ENCODE measurements at regions not wholly inside any gene's neighbourhood (a gene's known extent, or its start where the extent isn't known, plus 50 kb on each side); places are given as distances from the start of the nearest gene placed in this dataset.
"Not testable (repeated sequence)": the region's sequence is repeated elsewhere in the genome, so short reads cannot be mapped to it uniquely, and the experiment has no call there.

- H3K36me3 ChIP-seq (ENCODE audit: insufficient read depth, low read length), result no peaks in the 10 kb centered on the region
- DNase-seq (ENCODE audit: low read depth, low spot score), result no peak
- H3K9ac ChIP-seq (ENCODE audit: insufficient read length), result no peak overlapping the region
- no peaks in the 10 kb centered on the region for H3K9me3 ChIP-seq (ENCODE audit: low read depth, low read length)
- no peak overlapping the region for H3K4me3 ChIP-seq
- TF ChIP-seq POLR2AphosphoS5 (IDR thresholded peaks at IDR 0.05; ENCODE audit: borderline replicate concordance, low read depth, low read length) (no peak), FOXP2 (optimal IDR thresholded peaks at IDR 0.05; ENCODE audit: control extremely low read depth, extremely low read length, insufficient read depth) (no peak), EZH2 (IDR thresholded peaks at IDR 0.05) (no peak)
- H3K27ac ChIP-seq, result no peak overlapping the region
Observed at GRCh38 chr13:90723381-90723780, 624.1 kb upstream of the MIR17HG start.

GRCh38 chr13:90726375-90726774 lies 621.1 kb upstream of the MIR17HG start:
- H3K36me3 ChIP-seq (ENCODE audit: insufficient read depth, low read length), result no peaks in the 10 kb centered on the region
- DNase-seq (ENCODE audit: low read depth, low spot score), result no peak
- no peak for TF ChIP-seq POLR2AphosphoS5 (IDR thresholded peaks at IDR 0.05; ENCODE audit: borderline replicate concordance, low read depth, low read length)
- no peak for TF ChIP-seq FOXP2 (optimal IDR thresholded peaks at IDR 0.05; ENCODE audit: control extremely low read depth, extremely low read length, insufficient read depth)
- TF ChIP-seq EZH2 (IDR thresholded peaks at IDR 0.05), result no peak
- no peaks in the 10 kb centered on the region for H3K9me3 ChIP-seq (ENCODE audit: low read depth, low read length)
- H3K27ac ChIP-seq, result no peak overlapping the region
- no peak overlapping the region for H3K4me3 ChIP-seq
- H3K9ac ChIP-seq (ENCODE audit: insufficient read length), result no peak overlapping the region

- H3K9ac ChIP-seq (ENCODE audit: insufficient read length), result no peak overlapping the region
- H3K4me3 ChIP-seq, result no peak overlapping the region
- DNase-seq (ENCODE audit: low read depth, low spot score), result no peak
- H3K36me3 ChIP-seq (ENCODE audit: insufficient read depth, low read length), result no peaks in the 10 kb centered on the region
- TF ChIP-seq FOXP2 (optimal IDR thresholded peaks at IDR 0.05; ENCODE audit: control extremely low read depth, extremely low read length, insufficient read depth) (no peak), EZH2 (IDR thresholded peaks at IDR 0.05) (no peak), POLR2AphosphoS5 (IDR thresholded peaks at IDR 0.05; ENCODE audit: borderline replicate concordance, low read depth, low read length) (no peak)
- no peaks in the 10 kb centered on the region for H3K9me3 ChIP-seq (ENCODE audit: low read depth, low read length)
- H3K27ac ChIP-seq, result no peak overlapping the region
Observed at GRCh38 chr13:90732049-90732448, 615.4 kb upstream of the MIR17HG start.

GRCh38 chr13:90734497-90734896 lies 613.0 kb upstream of the MIR17HG start:
- H3K4me3 ChIP-seq; DNase-seq (ENCODE audit: low read depth, low spot score); H3K36me3 ChIP-seq (ENCODE audit: insufficient read depth, low read length); H3K9ac ChIP-seq (ENCODE audit: insufficient read length); H3K9me3 ChIP-seq (ENCODE audit: low read depth, low read length); H3K27ac ChIP-seq: not testable (repeated sequence)

GRCh38 chr13:90738881-90739280 lies 608.6 kb upstream of the MIR17HG start:
- no peak for DNase-seq (ENCODE audit: low read depth, low spot score)
- Histone ChIP-seq H3K4me3 (no peak overlapping the region), H3K27ac (no peak overlapping the region), H3K9ac (ENCODE audit: insufficient read length) (no peak overlapping the region), H3K9me3 (ENCODE audit: low read depth, low read length) (no peaks in the 10 kb centered on the region), H3K36me3 (ENCODE audit: insufficient read depth, low read length) (no peaks in the 10 kb centered on the region)
- TF ChIP-seq FOXP2 (optimal IDR thresholded peaks at IDR 0.05; ENCODE audit: control extremely low read depth, extremely low read length, insufficient read depth) (no peak), EZH2 (IDR thresholded peaks at IDR 0.05) (no peak), POLR2AphosphoS5 (IDR thresholded peaks at IDR 0.05; ENCODE audit: borderline replicate concordance, low read depth, low read length) (no peak)

GRCh38 chr13:90740099-90740498 lies 607.4 kb upstream of the MIR17HG start:
- Histone ChIP-seq H3K9me3 (ENCODE audit: low read depth, low read length) (no peaks in the 10 kb centered on the region), H3K9ac (ENCODE audit: insufficient read length) (no peak overlapping the region), H3K27ac (no peak overlapping the region), H3K4me3 (no peak overlapping the region), H3K36me3 (ENCODE audit: insufficient read depth, low read length) (no peaks in the 10 kb centered on the region)
- no peak for DNase-seq (ENCODE audit: low read depth, low spot score)
- TF ChIP-seq POLR2AphosphoS5 (IDR thresholded peaks at IDR 0.05; ENCODE audit: borderline replicate concordance, low read depth, low read length) (no peak), FOXP2 (optimal IDR thresholded peaks at IDR 0.05; ENCODE audit: control extremely low read depth, extremely low read length, insufficient read depth) (no peak), EZH2 (IDR thresholded peaks at IDR 0.05) (no peak)

GRCh38 chr13:90742381-90742780 lies 605.1 kb upstream of the MIR17HG start:
- H3K9me3 ChIP-seq (ENCODE audit: low read depth, low read length), result no peaks in the 10 kb centered on the region
- DNase-seq (ENCODE audit: low read depth, low spot score), result no peak
- TF ChIP-seq EZH2 (IDR thresholded peaks at IDR 0.05) (no peak), POLR2AphosphoS5 (IDR thresholded peaks at IDR 0.05; ENCODE audit: borderline replicate concordance, low read depth, low read length) (no peak), FOXP2 (optimal IDR thresholded peaks at IDR 0.05; ENCODE audit: control extremely low read depth, extremely low read length, insufficient read depth) (no peak)
- no peak overlapping the region for H3K4me3 ChIP-seq
- H3K36me3 ChIP-seq (ENCODE audit: insufficient read depth, low read length), result no peaks in the 10 kb centered on the region
- no peak overlapping the region for H3K27ac ChIP-seq
- no peak overlapping the region for H3K9ac ChIP-seq (ENCODE audit: insufficient read length)

GRCh38 chr13:90746230-90746629 lies 601.3 kb upstream of the MIR17HG start:
- Histone ChIP-seq H3K4me3 (no peak overlapping the region), H3K27ac (no peak overlapping the region), H3K36me3 (ENCODE audit: insufficient read depth, low read length) (no peaks in the 10 kb centered on the region), H3K9ac (ENCODE audit: insufficient read length) (no peak overlapping the region), H3K9me3 (ENCODE audit: low read depth, low read length) (no peaks in the 10 kb centered on the region)
- TF ChIP-seq EZH2 (IDR thresholded peaks at IDR 0.05) (no peak), POLR2AphosphoS5 (IDR thresholded peaks at IDR 0.05; ENCODE audit: borderline replicate concordance, low read depth, low read length) (no peak), FOXP2 (optimal IDR thresholded peaks at IDR 0.05; ENCODE audit: control extremely low read depth, extremely low read length, insufficient read depth) (no peak)
- DNase-seq (ENCODE audit: low read depth, low spot score), result no peak

- DNase-seq (ENCODE audit: low read depth, low spot score), result no peak
- no peak overlapping the region for H3K9ac ChIP-seq (ENCODE audit: insufficient read length)
- no peaks in the 10 kb centered on the region for H3K9me3 ChIP-seq (ENCODE audit: low read depth, low read length)
- no peak overlapping the region for H3K4me3 ChIP-seq
- H3K27ac ChIP-seq, result no peak overlapping the region
- no peaks in the 10 kb centered on the region for H3K36me3 ChIP-seq (ENCODE audit: insufficient read depth, low read length)
- TF ChIP-seq FOXP2 (optimal IDR thresholded peaks at IDR 0.05; ENCODE audit: control extremely low read depth, extremely low read length, insufficient read depth), result no peak
- no peak for TF ChIP-seq POLR2AphosphoS5 (IDR thresholded peaks at IDR 0.05; ENCODE audit: borderline replicate concordance, low read depth, low read length)
- no peak for TF ChIP-seq EZH2 (IDR thresholded peaks at IDR 0.05)
Observed at GRCh38 chr13:90750021-90750420, 597.5 kb upstream of the MIR17HG start.
